AG20443 (cell line): ENCODE measurements at regions not wholly inside any gene's neighbourhood (a gene's known extent, or its start where the extent isn't known, plus 50 kb on each side); places are given as distances from the start of the nearest gene placed in this dataset.
"Not testable (repeated sequence)": the region's sequence is repeated elsewhere in the genome, so short reads cannot be mapped to it uniquely, and the experiment has no call there.

Experiments
- DNase-seq: peaks from one replicate; pipeline ENCODE4 v3.0.0; 2012; ENCODE audit warnings: low spot score, mixed read lengths

DNA sequence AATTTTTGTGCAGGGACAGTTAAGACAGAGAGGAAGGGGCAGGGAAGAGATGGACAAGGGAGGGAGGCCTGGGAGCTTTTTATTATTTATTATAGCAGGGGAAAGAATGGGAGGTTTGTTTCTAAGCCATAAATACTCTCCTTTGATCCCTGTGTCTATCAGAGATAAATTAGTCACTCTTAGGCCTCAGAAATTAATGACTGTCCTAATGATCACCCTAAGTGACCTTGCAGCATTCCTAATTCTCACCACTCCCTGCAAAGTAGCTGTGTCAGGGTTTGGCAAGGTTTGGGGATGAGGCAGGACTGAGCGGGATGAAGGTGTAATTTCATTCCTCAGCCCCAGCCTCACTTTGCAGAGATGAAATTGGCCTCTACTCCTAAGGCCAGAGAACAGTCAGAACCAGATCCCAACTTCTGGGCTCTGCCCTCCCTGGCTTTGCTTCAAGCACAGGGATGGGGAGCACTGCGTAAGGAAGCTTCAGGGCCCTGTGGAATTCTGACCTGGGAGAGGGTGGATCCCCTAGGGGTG is 95.0 kb downstream of the TMEM17 start:
- no peak for DNase-seq

GRCh38 chr2:62410015-62410453 is 96.0 kb downstream of the TMEM17 start:
- DNase-seq = no peak

GRCh38 chr2:62409442-62409841 is 96.6 kb downstream of the TMEM17 start:
- peak; percentile 40 for DNase-seq

GRCh38 chr2:62408241-62408677 is 97.7 kb downstream of the TMEM17 start:
- DNase-seq = no peak

- DNase-seq = no peak
Measured at GRCh38 chr2:62407838-62408237, 98.2 kb downstream of the TMEM17 start.

- no peak for DNase-seq
Measured at GRCh38 chr2:62407401-62407800, 98.6 kb downstream of the TMEM17 start.

DNA sequence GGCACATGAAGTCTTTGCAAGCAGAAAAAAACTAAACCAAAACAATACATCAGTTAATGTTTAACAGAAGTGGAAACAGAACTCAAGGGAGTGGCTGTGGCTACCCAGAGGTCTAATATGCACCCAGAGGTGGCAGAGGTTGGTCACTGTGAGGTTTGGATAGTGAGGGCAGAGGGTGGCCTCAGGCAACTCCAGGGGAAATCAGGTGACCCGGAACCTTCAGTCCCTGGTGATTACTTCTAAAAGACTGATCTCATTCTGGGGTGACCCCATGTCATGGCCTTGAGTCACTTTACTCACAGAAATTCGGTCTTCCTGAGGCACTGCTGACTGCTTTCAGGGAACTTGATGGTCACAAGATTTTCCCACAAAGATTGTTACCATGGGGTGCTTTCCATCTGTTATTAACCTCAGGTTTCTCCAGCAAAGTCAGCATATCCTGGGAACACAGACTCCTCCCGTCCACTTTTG is 99.4 kb downstream of the TMEM17 start:
- DNase-seq = no peak

GRCh38 chr2:62404913-62405312 is 101.1 kb downstream of the TMEM17 start:
- no peak for DNase-seq

GRCh38 chr2:62402156-62402555 is 103.8 kb downstream of the TMEM17 start:
- no peak for DNase-seq

DNA sequence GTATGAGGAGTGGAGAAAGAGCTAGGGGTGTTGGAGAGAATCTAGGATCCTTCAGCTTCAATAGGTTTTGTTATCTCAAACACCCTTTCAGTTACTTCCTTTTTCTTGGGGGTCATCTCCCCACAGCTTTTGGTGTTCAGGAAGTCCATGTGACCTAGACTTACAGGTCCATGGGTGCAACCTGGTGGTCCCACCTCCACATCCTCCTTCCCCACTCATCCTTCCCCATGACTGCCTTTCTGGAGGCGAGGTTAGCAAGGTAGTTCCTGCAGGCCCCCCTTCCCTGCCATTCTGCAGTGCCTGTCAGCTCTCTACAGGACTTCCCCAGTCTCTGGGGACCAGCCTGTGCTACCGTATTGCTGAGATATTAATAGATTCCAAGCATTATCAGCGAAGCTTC is 107.6 kb downstream of the TMEM17 start:
- DNase-seq = no peak

- DNase-seq = no peak
Measured at GRCh38 chr2:62396880-62397279, 109.1 kb downstream of the TMEM17 start.

DNA sequence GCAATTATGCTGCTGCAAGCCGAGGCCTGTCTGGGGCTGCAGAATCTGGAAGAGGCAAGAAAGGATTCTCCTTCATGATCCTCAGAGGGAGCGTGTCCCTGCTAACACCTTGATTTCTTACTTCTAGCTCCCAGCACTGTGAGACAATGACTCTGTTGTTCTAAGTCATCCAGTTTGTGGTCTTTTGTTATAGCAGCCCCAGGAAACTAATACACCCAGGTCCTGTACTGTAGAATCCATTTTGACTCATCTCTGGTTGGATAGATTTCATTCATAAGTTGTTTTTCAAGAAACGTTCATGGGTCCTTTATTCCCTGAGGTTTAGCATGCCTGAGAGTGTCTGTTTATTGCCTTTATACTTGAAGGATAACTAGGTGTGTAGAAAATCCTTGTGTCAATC is 112.7 kb downstream of the TMEM17 start:
- DNase-seq = no peak

- no peak for DNase-seq
Measured at GRCh38 chr2:62391696-62392095, 114.3 kb downstream of the TMEM17 start.

- DNase-seq = not testable (repeated sequence)
Measured at GRCh38 chr2:62386378-62386777, 119.6 kb downstream of the TMEM17 start.

- DNase-seq = no peak
Measured at GRCh38 chr2:62383846-62384245, 122.1 kb downstream of the TMEM17 start.

GRCh38 chr2:62382757-62383156 is 123.2 kb downstream of the TMEM17 start:
- DNase-seq = no peak

GRCh38 chr2:62382122-62382521 is 123.9 kb downstream of the TMEM17 start:
- DNase-seq = no peak

DNA sequence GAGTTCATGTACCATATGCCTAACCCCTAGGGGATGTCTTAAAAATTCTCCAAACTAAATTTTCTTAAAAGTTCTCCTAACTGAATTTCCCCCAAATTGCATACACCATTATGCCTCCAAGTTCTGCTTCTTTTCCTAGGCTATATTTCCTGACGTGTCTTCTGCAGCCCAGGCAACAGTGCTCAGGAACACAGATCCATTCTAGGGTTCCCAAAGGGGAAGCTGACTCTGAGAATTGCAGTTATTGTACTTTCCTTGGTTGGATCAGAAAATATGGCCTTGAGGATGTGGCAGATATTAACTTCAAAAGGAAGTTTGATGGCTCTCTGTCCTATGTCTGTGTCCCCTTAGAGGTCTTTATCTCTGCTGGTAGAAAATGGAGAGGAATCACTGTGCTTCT is 124.3 kb downstream of the TMEM17 start:
- no peak for DNase-seq

DNA sequence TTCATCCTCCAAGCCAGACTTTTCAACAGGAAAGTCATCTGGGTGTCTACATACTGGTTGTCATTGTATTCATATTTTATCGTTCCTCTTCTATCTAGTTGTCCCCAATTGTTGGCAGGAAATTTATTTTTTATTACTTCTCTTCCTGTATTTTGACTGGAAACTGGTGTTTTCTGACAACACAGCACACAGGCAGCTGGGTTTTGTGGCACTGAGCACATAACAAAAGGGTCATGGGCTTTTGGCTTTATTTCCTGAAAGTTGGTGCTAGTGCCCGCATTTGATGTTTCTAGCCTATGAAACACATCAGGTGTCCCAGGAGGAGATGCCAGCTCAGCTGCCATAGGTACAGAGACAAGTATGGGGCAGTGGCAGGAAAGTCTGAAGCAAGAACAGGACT is 126.4 kb downstream of the TMEM17 start:
- no peak for DNase-seq

DNA sequence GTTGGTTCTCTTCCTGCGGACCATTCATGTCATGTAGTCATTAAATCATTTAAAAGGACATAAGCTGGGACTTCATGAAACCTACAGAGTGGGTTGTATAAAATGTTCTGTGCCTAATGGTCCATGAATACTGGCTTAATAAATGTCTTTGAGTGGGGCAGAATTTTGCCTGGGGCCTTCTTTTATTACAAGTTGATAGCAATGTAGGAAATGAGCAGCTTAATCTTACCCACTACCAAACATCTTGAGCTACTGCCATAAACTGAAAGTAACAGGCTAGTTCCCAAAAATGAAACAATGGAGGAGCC is 130.9 kb downstream of the TMEM17 start:
- DNase-seq = no peak

DNA sequence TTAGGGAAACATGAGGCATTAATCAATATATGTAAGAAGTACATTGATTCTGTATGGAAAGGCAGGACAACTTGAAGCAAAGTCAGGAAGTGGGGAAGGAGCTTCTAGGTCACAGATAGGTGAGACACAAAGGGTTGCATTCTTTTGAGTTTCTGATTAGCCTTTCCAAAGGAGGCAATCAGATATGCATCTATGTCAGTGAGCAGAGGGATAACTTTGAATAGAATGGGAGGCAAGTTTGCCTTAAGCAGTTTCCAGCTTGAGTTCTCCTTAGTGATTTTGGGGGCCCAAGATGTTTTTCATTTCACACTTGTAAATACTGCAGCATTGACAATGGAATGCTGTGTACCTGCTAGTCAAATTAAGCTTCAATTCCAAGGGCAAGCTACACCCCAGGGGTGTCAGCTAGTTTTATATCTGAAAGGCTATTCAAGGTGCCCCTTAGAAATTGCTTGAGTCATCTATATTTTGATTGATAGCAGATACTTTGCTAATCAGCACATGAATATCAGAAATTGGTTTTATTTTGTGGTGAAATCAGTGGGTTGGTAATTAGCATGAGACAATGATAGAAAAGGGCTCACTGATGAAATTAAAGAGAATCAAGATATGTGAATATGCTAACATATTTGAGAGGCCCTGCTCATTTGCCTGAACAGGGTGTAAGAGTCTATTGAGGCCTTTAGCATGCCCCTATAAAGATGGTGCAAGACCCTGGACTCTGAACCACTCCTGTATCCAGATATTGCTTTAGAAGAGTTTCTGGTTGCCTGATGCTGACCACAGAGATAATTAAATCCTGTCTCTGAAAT is 131.5 kb downstream of the TMEM17 start:
- DNase-seq = no peak

DNA sequence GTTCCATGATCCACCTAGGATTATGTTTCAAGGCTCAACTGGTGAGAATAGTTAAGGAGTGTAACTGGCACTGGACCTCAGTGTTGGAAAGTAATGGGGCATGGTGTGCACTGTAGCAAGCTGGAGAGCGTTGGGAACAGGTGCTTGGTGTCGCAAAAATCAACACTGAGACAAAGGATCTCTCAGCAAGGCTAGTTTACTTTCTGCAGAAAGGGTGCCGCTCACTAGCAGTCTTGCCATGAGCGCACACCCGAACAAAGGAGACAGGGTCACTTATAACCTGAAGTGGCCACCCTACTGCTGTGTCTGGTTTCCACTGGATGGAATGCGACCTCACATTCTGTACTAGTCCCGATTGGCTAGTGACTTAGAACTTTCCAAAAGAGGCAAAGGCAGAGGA is 133.2 kb downstream of the TMEM17 start:
- no peak for DNase-seq

DNA sequence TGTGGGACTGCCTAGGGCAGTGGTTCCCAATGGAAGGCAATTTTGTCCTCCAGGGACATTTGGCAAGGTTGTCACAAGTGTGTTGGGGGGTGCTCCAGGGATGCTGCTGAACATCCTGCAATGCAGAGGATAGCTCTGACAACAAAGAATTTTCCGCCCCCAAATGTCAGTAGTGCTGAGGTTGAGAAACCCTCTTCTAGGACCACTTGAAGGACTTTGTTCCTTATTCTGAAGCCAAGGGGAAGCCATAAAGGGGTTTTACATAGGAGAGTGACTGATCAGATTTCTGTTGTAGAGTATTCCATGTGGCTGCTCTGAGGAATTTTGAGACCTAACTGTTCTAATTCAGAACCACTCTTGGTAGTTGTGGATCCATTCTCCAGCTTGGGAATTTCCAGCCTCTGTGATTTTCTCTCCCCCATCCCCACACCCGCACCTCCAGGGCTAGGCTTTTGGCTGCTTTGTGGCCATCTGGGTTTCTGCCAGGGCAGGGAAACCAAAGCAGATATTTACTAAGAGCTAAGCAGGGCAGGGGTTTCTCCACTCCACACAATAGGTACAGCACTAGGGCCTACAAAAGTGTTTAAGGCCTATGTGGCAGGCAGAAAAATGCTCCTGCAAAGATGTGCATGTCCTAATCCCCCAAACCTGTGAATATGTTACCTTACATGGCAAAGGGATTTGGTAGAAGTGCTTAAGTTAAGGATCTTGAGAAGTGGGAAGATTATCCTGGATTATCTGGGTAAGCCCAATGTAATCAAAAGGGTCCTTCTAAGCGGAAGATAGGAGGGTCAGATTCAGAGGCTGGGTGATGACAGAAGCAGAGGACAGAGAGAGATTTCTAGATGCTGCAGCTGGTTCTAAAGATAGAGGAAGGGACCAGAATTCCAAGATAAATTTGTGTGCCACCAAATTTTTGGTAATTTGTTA is 135.4 kb downstream of the TMEM17 start:
- no peak for DNase-seq
